ENCODE measurements at regions not wholly inside any gene's neighbourhood (a gene's known extent, or its start where the extent isn't known, plus 50 kb on each side); places are given as distances from the start of the nearest gene placed in this dataset.

DNA sequence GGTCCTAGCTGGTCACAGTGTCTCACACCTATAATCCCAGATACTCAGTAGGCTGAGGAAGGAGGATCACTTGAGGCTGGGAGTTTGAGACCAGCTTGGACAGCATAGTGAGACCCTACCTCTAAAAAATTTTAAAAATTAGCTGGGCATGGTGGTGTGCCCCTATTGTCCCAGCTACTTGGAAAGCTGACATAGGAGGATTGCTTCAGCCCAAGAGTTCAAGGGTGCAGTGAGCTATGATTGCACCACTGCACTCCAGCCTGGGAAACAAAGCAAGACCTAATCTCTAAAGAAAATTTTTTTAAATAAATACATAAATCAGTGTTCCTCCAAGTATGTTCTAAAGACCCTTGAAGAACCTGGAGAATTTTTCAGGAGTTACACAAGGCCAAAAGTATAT, 50.6 kb upstream of the GNAO1 start:
- Histone ChIP-seq H3K36me3 (ENCODE audit: low read length) (no peaks in the 10 kb centered on the region), H3K9me2 (replicated peaks; ENCODE audit: insufficient read depth, low read length) (no peaks in the 10 kb centered on the region), H3K9ac (ENCODE audit: low read length) (no peak overlapping the region), H2AFZ (ENCODE audit: low read depth, low read length, severe bottlenecking) (no peak overlapping the region), H3K9me3 (ENCODE audit: insufficient read depth, low read length) (no peaks in the 10 kb centered on the region), H3K4me2 (ENCODE audit: low read depth, low read length, poor library complexity, severe bottlenecking) (no peak overlapping the region), H3K79me2 (ENCODE audit: insufficient read depth, low read length) (no peaks in the 10 kb centered on the region), H3K4me3 (ENCODE audit: insufficient read depth, low read length, poor library complexity, severe bottlenecking) (no peak overlapping the region), H4K20me1 (ENCODE audit: low read depth, low read length) (no peaks in the 10 kb centered on the region; the same call in 1 of the 2 replicates), H3K27ac (ENCODE audit: low read depth, low read length) (no peak overlapping the region), H3K27me3 (ENCODE audit: low read length) (no peaks in the 10 kb centered on the region), H3F3A (ENCODE audit: insufficient read depth) (no peaks in the 10 kb centered on the region)
- TF ChIP-seq, protein P1, sequence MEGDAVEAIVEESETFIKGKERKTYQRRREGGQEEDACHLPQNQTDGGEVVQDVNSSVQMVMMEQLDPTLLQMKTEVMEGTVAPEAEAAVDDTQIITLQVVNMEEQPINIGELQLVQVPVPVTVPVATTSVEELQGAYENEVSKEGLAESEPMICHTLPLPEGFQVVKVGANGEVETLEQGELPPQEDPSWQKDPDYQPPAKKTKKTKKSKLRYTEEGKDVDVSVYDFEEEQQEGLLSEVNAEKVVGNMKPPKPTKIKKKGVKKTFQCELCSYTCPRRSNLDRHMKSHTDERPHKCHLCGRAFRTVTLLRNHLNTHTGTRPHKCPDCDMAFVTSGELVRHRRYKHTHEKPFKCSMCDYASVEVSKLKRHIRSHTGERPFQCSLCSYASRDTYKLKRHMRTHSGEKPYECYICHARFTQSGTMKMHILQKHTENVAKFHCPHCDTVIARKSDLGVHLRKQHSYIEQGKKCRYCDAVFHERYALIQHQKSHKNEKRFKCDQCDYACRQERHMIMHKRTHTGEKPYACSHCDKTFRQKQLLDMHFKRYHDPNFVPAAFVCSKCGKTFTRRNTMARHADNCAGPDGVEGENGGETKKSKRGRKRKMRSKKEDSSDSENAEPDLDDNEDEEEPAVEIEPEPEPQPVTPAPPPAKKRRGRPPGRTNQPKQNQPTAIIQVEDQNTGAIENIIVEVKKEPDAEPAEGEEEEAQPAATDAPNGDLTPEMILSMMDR (IDR thresholded peaks at IDR 0.05; ENCODE audit: insufficient read depth, low read length, poor library complexity, severe bottlenecking) = no peak
- TF ChIP-seq EZH2phosphoT487 (conservative IDR thresholded peaks at IDR 0.05; ENCODE audit: low read length) = no peak

DNA sequence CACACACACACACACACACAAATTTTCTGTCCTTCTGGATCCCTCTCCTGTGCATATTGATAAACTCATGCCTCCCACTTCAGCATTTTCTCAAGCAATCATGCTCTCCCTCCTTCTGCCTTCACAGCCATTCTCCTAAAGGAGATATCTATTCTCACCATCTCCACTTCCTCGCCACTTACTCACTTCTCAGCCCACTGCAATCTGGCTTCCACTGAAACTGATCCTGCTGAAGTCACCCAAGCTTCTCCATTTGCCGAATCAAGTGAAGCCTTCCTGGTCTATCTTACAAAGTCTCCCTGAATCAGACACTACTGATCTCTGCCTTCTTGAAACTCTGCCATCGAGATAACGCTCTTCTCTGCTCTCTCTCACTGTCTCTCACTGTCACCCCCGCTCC, 54.0 kb upstream of the GNAO1 start:
- H3K4me3 ChIP-seq (ENCODE audit: insufficient read depth, low read length, poor library complexity, severe bottlenecking) = no peak overlapping the region
- H2AFZ ChIP-seq (ENCODE audit: low read depth, low read length, severe bottlenecking) = no peak overlapping the region
- H3F3A ChIP-seq (ENCODE audit: insufficient read depth) = no peaks in the 10 kb centered on the region
- H4K20me1 ChIP-seq (ENCODE audit: low read depth, low read length) = no peaks in the 10 kb centered on the region; the same call in 1 of the 2 replicates
- no peaks in the 10 kb centered on the region for H3K79me2 ChIP-seq (ENCODE audit: insufficient read depth, low read length)
- H3K27me3 ChIP-seq (ENCODE audit: low read length) = no peaks in the 10 kb centered on the region
- no peaks in the 10 kb centered on the region for H3K9me2 ChIP-seq (replicated peaks; ENCODE audit: insufficient read depth, low read length)
- no peak overlapping the region for H3K4me2 ChIP-seq (ENCODE audit: low read depth, low read length, poor library complexity, severe bottlenecking)
- no peak overlapping the region for H3K27ac ChIP-seq (ENCODE audit: low read depth, low read length)
- H3K36me3 ChIP-seq (ENCODE audit: low read length) = no peaks in the 10 kb centered on the region
- no peak overlapping the region for H3K9ac ChIP-seq (ENCODE audit: low read length)
- TF ChIP-seq, protein P1 (IDR thresholded peaks at IDR 0.05; ENCODE audit: insufficient read depth, low read length, poor library complexity, severe bottlenecking) = no peak
- TF ChIP-seq EZH2phosphoT487 (conservative IDR thresholded peaks at IDR 0.05; ENCODE audit: low read length) = no peak
- no peaks in the 10 kb centered on the region for H3K9me3 ChIP-seq (ENCODE audit: insufficient read depth, low read length)

DNA sequence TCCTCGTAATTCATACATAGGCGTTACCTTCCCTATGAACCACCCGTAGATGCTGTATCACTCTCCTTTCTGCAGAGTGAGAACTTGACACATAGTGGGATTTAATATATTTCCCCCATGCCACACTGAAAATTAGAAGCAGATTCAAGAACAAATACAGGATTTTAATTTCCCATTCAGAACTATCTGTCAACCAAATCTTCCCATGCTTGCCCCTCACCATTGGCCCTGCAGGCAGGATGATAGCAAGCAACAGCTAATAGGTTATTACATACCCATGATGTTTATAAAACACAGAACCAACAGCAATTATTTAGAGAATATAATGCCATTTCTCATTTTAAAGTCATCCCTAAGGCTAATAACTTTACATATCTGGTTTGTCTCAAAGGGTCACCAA, 55.0 kb upstream of the GNAO1 start:
- Histone ChIP-seq H3K27me3 (ENCODE audit: low read length) (no peaks in the 10 kb centered on the region), H3K9me3 (ENCODE audit: insufficient read depth, low read length) (no peaks in the 10 kb centered on the region), H3F3A (ENCODE audit: insufficient read depth) (no peaks in the 10 kb centered on the region), H3K79me2 (ENCODE audit: insufficient read depth, low read length) (no peaks in the 10 kb centered on the region), H2AFZ (ENCODE audit: low read depth, low read length, severe bottlenecking) (no peak overlapping the region), H3K4me3 (ENCODE audit: insufficient read depth, low read length, poor library complexity, severe bottlenecking) (no peak overlapping the region), H3K4me2 (ENCODE audit: low read depth, low read length, poor library complexity, severe bottlenecking) (no peak overlapping the region), H4K20me1 (ENCODE audit: low read depth, low read length) (no peaks in the 10 kb centered on the region; the same call in 1 of the 2 replicates), H3K9me2 (replicated peaks; ENCODE audit: insufficient read depth, low read length) (no peaks in the 10 kb centered on the region), H3K27ac (ENCODE audit: low read depth, low read length) (no peak overlapping the region), H3K36me3 (ENCODE audit: low read length) (no peaks in the 10 kb centered on the region), H3K9ac (ENCODE audit: low read length) (no peak overlapping the region)
- TF ChIP-seq EZH2phosphoT487 (conservative IDR thresholded peaks at IDR 0.05; ENCODE audit: low read length) = no peak
- TF ChIP-seq, protein P1 (IDR thresholded peaks at IDR 0.05; ENCODE audit: insufficient read depth, low read length, poor library complexity, severe bottlenecking) = no peak

Data from SU-DHL-6 (cell line).